HG03469 (cell line): ENCODE measurements at regions not wholly inside any gene's neighbourhood (a gene's known extent, or its start where the extent isn't known, plus 50 kb on each side); places are given as distances from the start of the nearest gene placed in this dataset.

Source experiments
- ATAC-seq: cut with Tn5 transposase; IDR thresholded peaks from one replicate; pipeline ENCODE4 v1.9.1; 2021; ENCODE audit warnings: mild to moderate bottlenecking, moderate library complexity, moderate number of reproducible peaks; ENCODE audit not compliant: unreplicated experiment

- no peak for ATAC-seq
Measured at GRCh38 chr2:155442088-155442487, 743.6 kb downstream of the KCNJ3 start.

GRCh38 chr2:155431004-155431507 lies 732.6 kb downstream of the KCNJ3 start:
- no peak for ATAC-seq

GRCh38 chr2:155427470-155427869 lies 729.0 kb downstream of the KCNJ3 start:
- no peak for ATAC-seq

- no peak for ATAC-seq
Measured at GRCh38 chr2:155424518-155424917, 726.0 kb downstream of the KCNJ3 start.

- no peak for ATAC-seq
Measured at GRCh38 chr2:155418753-155419152, 720.3 kb downstream of the KCNJ3 start.

- ATAC-seq: peak; percentile 100
Measured at GRCh38 chr2:155412598-155412997, 714.1 kb downstream of the KCNJ3 start.

- ATAC-seq: no peak
Measured at GRCh38 chr2:155404433-155405002, 706.0 kb downstream of the KCNJ3 start.

- no peak for ATAC-seq
Measured at GRCh38 chr2:155393406-155393805, 694.9 kb downstream of the KCNJ3 start.

GRCh38 chr2:155391613-155392130 lies 693.2 kb downstream of the KCNJ3 start:
- ATAC-seq: no peak

- no peak for ATAC-seq
Measured at GRCh38 chr2:155389224-155389623, 690.7 kb downstream of the KCNJ3 start.

GRCh38 chr2:155384555-155385123 lies 686.1 kb downstream of the KCNJ3 start:
- ATAC-seq: no peak

GRCh38 chr2:155382776-155383175 lies 684.3 kb downstream of the KCNJ3 start:
- ATAC-seq: no peak

GRCh38 chr2:155381436-155381835 lies 682.9 kb downstream of the KCNJ3 start:
- no peak for ATAC-seq

- no peak for ATAC-seq
Measured at GRCh38 chr2:155379494-155379893, 681.0 kb downstream of the KCNJ3 start.

- ATAC-seq: peak; percentile 50
Measured at GRCh38 chr2:155377931-155378444, 679.5 kb downstream of the KCNJ3 start.

GRCh38 chr2:155377266-155377680 lies 678.8 kb downstream of the KCNJ3 start:
- ATAC-seq: peak; percentile 41

- no peak for ATAC-seq
Measured at GRCh38 chr2:155372969-155373368, 674.5 kb downstream of the KCNJ3 start.

GRCh38 chr2:155368934-155369333 lies 670.4 kb downstream of the KCNJ3 start:
- no peak for ATAC-seq

GRCh38 chr2:155364766-155365165 lies 666.3 kb downstream of the KCNJ3 start:
- no peak for ATAC-seq

- ATAC-seq: no peak
Measured at GRCh38 chr2:155363349-155363888, 664.9 kb downstream of the KCNJ3 start.

- no peak for ATAC-seq
Measured at GRCh38 chr2:155357172-155357571, 658.7 kb downstream of the KCNJ3 start.

- ATAC-seq: no peak
Measured at GRCh38 chr2:155356250-155356649, 657.8 kb downstream of the KCNJ3 start.
